ENCODE measurements at regions not wholly inside any gene's neighbourhood (a gene's known extent, or its start where the extent isn't known, plus 50 kb on each side); places are given as distances from the start of the nearest gene placed in this dataset.

- TF ChIP-seq POLR2A (IDR thresholded peaks at IDR 0.05) (no peak), CTCF (IDR thresholded peaks at IDR 0.05) (no peak)
These were observed 155.2 kb downstream of the TMEM18 start for GRCh38 chr2:521853-522530.
